ENCODE measurements at regions not wholly inside any gene's neighbourhood (a gene's known extent, or its start where the extent isn't known, plus 50 kb on each side); places are given as distances from the start of the nearest gene placed in this dataset.
A peak's percentile ranks its signal among the peaks of the same experiment; 100 is the strongest.

GRCh38 chr5:130568791-130569190 lies 596.3 kb downstream of the HINT1 start:
- TF ChIP-seq CTCF (IDR thresholded peaks at IDR 0.05; ENCODE audit: low read depth, low read length): no peak
- DNase-seq (ENCODE audit: low read depth, low spot score): no peak
- in situ Hi-C loops (cut with HindIII; ENCODE audit: low sequenced_read_pairs): no loop called here
- H3K4me3 ChIP-seq (ENCODE audit: low read depth, low read length): no peak overlapping the region

GRCh38 chr5:130555429-130555828 lies 609.6 kb downstream of the HINT1 start:
- H3K4me3 ChIP-seq (ENCODE audit: low read depth, low read length): no peak overlapping the region
- in situ Hi-C loops (cut with HindIII; ENCODE audit: low sequenced_read_pairs): no loop called here
- no peak for DNase-seq (ENCODE audit: low read depth, low spot score)
- no peak for TF ChIP-seq CTCF (IDR thresholded peaks at IDR 0.05; ENCODE audit: low read depth, low read length)

GRCh38 chr5:130550562-130550928 lies 614.5 kb downstream of the HINT1 start:
- DNase-seq (ENCODE audit: low read depth, low spot score): no peak
- TF ChIP-seq CTCF (IDR thresholded peaks at IDR 0.05; ENCODE audit: low read depth, low read length): no peak
- in situ Hi-C loops (cut with HindIII; ENCODE audit: low sequenced_read_pairs): no loop called here
- H3K4me3 ChIP-seq (ENCODE audit: low read depth, low read length): no peak overlapping the region

- no peak for TF ChIP-seq CTCF (IDR thresholded peaks at IDR 0.05; ENCODE audit: low read depth, low read length)
- peak; percentile 93 for DNase-seq (ENCODE audit: low read depth, low spot score)
- H3K4me3 ChIP-seq (ENCODE audit: low read depth, low read length): no peak overlapping the region
- in situ Hi-C loops (cut with HindIII; ENCODE audit: low sequenced_read_pairs): no loop called here
Measured at GRCh38 chr5:130549884-130550561, 615.0 kb downstream of the HINT1 start.

GRCh38 chr5:130546211-130546610 lies 618.8 kb downstream of the HINT1 start:
- in situ Hi-C loops (cut with HindIII; ENCODE audit: low sequenced_read_pairs): no loop called here
- no peak for TF ChIP-seq CTCF (IDR thresholded peaks at IDR 0.05; ENCODE audit: low read depth, low read length)
- peak; percentile 50 for DNase-seq (ENCODE audit: low read depth, low spot score)
- no peak overlapping the region for H3K4me3 ChIP-seq (ENCODE audit: low read depth, low read length)

- in situ Hi-C loops (cut with HindIII; ENCODE audit: low sequenced_read_pairs): no loop called here
- DNase-seq (ENCODE audit: low read depth, low spot score): no peak
- no peak for TF ChIP-seq CTCF (IDR thresholded peaks at IDR 0.05; ENCODE audit: low read depth, low read length)
- H3K4me3 ChIP-seq (ENCODE audit: low read depth, low read length): no peak overlapping the region
Measured at GRCh38 chr5:130545291-130545690, 619.8 kb downstream of the HINT1 start.
